Activated CD4-positive, CD25-positive, alpha-beta regulatory T cell treated with anti-CD3 and anti-CD28 coated beads, Interleukin-2, amount 50 U/mL, for 72 hours (primary cell): ENCODE measurements at regions not wholly inside any gene's neighbourhood (a gene's known extent, or its start where the extent isn't known, plus 50 kb on each side); places are given as distances from the start of the nearest gene placed in this dataset.
"Not testable (repeated sequence)": the region's sequence is repeated elsewhere in the genome, so short reads cannot be mapped to it uniquely, and the experiment has no call there.

ENCODE experiments used
- DNase-seq: peaks from one replicate; pipeline ENCODE4 v3.0.0; 2021

GRCh38 chr12:93221841-93222240, 155.9 kb upstream of the NUDT4 start:
- no peak for DNase-seq

DNA sequence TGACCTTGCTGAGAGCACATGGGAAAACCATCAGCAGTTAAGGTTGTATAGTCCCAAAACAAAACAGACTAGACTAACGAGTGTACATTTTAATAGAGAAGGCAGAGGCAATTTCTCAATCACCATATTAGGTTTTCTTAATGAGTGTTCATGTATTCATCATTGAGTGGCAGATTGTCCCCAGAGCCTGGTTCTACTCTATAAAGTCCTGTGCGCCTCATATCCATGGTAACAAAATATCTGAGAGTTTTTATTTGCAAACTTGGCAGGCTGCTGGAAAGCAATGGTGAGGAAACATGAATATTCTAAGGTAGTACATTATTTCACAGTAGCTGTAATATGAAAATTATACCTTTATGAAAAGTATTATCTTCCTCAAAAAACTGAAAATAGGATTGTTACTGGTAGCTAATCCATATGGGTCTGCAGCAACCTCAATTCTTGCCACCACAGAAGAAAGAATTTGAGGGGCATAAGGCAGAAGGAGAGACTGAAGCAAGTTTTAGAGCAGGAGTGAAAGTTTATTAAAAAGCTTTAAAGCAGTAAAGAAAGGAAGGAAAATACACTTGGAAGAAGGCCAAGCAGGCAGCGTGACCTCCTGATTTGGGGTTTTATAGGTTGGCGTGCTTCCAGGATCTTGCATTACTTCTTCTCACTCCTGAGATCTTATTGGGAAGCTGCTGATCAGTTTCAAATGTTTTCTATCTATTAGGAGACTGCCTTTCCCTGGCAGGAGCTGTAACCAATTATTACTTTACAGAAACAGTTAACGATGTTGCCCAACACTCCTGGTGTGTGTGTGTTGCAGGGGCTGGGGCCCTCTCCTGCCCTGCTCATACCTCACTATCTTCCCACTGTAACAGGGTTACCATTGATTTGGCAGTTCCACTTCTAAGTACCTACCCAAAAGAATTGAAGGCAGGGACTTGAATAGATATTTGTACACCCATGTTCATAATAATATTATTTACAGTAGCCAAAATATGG, 154.0 kb upstream of the NUDT4 start:
- DNase-seq: no peak

- DNase-seq: no peak
Measured at GRCh38 chr12:93225094-93225493, 152.6 kb upstream of the NUDT4 start.

GRCh38 chr12:93226361-93226760, 151.4 kb upstream of the NUDT4 start:
- DNase-seq: no peak

DNA sequence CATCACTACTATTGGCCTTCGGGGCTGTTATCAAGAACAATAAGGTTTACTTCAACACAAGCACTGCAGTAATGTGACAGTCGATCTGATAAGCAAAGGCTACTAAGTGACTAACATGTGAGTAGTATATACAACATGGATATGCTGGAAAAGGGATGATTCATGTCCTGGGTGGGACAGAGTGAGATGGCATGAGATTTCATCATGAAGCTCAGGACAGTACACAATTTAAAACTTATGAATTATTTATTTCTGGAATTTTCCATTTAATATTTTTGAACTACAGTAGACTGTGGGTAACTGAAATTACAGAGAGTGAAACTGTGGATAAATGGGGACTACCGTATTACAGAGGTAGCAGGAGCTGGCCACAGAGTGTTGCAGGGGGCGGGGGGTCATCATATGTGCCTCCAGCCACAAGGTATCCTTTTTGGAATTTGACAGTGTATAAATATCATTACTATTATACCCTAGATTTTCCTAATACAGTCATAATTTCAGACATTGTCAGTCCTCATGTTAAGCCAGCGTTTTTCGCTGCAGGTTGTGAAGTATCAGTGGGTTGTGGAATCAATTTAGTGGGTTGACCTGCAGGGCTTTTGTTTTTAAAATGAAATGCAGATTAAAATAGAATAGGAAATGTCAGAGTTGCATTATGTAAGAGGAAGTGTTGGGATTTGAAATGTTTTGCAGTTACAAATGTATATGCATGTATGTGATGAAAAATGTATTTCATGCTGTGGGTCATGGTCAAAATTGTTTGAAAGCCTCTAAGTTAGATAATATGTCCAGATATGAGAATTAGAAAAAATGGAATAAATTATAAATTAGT, 148.0 kb upstream of the NUDT4 start:
- DNase-seq: no peak

- DNase-seq: no peak
Measured at GRCh38 chr12:93230326-93230720, 147.4 kb upstream of the NUDT4 start.

DNA sequence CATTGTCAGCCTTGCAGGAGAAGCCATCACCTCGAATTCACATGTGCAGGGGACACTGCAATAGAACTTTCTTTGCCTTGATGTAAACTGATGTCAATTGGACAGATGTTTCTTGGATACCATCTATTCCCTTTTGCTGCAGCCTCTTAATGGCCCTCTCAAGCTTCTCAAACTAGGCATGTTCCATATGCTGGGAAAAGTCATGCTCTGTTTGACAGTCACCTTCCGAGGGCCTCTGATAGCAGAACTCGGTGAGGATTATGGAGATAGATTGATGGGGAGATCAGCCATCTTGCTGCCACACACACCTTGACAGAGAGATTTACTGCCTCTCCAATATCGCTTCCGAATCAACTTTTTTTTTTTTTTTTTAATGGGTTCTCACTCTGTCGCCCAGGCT, 145.8 kb upstream of the NUDT4 start:
- no peak for DNase-seq

DNA sequence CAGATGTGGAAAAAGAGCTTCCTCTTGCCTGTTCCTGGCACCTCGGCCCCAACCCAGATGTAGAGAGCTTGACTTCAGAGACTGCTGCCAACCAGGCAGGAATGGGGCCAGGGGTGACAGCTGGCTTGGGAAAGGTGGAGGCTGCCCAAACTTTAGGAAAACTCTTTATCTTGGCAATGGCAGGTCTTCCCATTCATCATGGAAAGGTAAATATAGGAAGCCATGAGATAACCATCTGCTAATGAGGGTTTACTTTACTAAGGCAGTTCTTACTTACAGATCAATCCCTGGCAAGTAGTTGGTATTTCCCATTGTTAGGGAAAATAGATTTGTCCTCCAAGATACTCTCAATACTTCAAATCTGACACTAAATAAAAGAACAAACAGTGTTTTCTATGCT, 143.1 kb upstream of the NUDT4 start:
- no peak for DNase-seq

- no peak for DNase-seq
Measured at GRCh38 chr12:93235881-93236280, 141.8 kb upstream of the NUDT4 start.

DNA sequence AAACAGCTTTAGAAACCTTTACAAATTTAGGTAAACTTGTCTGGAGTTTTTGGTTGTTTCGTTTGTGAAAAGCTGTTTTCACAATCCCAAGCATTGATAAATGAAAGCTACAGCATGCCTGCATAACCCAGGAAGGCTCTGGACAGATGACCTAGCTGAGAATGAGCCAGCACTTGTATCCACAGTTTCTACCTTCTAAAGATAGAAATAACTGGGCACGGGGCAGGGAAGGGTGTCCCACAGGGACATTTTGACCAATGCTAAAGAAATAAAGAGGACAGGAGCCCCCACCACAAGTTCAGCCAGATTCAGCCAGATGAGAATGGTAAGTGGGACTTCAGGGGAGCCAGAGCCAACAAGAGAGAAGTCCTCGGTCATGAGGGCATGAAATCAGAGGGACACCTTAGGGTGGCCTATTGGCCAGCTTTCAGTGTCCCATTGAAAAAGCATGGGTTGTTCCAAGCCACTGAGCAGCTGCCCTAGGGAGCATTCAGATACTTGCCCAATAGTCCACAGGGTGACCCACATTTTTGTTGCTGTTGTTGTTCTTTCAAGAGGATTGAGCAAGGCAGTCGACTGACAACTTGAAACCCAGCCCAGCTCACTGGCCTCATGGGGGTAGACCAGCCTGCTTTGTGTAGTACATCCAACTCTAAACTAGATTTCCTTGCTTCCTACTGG, 140.3 kb upstream of the NUDT4 start:
- DNase-seq: no peak

GRCh38 chr12:93238512-93239262, 139.0 kb upstream of the NUDT4 start:
- not testable (repeated sequence) for DNase-seq

- not testable (repeated sequence) for DNase-seq
Measured at GRCh38 chr12:93239789-93240188, 137.9 kb upstream of the NUDT4 start.

DNA sequence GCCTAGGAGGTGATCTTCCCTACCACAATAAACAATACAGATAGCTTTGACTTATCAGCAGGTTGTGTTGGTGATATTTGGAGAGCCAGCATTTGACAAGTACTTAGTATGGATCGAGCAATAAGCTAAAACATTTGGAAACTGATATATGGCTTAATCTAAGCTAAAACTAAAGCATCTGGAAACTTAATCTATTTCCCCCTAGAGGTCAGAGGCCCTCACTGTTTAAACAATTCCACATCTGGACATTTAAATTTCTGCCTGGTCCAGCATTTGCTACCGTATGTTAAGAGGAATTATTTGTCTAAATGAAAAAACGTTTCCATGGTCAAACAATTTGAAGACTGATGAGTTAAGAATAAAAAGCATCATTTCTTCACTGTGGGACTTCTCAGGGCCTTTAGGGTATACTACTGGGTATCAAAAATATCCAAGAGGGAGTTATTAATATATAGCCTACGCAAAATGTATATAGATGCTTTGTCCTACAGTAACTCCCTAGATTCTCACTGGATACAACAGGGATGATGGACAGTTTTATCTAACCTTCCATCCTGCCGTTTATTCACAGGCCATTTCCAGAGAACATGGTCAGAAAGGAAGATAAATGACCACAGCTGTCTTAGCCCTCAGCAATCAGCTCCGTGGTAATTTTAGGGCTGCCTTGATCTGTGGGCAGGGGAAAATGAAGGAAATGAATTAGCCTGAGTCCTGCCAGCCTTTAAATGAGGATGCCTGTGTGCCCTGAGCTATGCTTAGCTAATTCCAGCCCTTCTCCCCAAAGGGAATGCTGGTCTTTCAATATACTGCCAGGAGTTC, 135.4 kb upstream of the NUDT4 start:
- no peak for DNase-seq

- DNase-seq: no peak
Measured at GRCh38 chr12:93243382-93243688, 134.4 kb upstream of the NUDT4 start.

DNA sequence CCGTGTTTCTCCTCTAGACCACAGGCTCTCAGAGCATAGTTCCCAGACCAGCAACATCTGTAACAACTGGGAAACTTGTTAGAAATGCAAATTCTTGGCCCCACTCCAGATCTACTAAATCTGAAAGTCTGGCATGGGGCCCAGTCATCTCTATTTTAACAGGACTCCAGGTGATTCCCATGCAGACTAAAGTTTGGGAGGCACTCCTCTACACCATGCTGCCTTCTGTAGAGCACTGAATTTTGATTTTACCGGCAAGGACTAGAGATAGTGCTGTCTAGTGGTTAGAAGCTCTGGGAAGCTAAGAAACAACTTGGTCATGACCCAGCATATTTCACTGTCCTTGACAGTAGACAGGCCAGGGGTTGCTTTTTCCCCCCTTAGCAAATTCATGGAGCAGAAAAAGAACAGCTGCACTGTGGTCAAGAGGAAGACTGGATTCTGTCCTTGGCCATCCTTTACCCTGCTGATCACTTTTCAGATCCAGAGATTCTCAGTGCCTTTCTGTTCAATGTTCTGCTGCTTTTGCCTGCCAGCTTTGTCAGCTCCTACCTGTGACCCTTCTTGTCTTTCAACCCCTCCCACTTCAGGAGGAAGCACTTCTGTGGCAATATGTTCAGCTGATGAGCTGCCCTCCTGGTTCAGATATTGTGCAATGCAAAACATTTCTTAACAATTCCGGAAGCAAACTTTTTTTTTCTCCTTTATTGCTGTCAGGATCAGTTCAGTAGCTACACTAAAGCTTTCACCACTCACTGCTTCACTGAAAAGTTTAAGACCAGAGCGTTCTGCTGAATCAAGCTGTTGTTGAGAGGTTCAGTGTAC, 133.8 kb upstream of the NUDT4 start:
- DNase-seq: no peak

- DNase-seq: no peak
Measured at GRCh38 chr12:93244514-93245077, 133.1 kb upstream of the NUDT4 start.

DNA sequence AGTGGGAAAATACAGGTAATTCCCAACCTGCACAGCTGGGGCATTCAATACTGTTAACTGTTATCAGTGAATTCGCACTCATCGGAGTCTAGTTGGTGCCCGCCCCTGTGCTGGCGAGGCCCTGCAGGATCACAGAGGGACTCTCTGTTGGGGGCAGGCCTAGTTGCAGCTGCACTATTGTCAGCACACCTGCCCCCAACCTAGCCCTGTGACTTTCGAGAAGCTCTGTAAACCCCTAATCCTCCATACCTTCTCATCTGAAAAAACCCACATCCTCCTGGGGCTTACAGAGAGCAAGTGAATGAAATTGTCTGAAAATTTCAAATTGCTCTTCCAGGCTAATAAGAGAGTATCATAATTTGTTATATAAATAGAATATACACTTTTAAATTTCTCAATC, 132.2 kb upstream of the NUDT4 start:
- peak; percentile 34 for DNase-seq

DNA sequence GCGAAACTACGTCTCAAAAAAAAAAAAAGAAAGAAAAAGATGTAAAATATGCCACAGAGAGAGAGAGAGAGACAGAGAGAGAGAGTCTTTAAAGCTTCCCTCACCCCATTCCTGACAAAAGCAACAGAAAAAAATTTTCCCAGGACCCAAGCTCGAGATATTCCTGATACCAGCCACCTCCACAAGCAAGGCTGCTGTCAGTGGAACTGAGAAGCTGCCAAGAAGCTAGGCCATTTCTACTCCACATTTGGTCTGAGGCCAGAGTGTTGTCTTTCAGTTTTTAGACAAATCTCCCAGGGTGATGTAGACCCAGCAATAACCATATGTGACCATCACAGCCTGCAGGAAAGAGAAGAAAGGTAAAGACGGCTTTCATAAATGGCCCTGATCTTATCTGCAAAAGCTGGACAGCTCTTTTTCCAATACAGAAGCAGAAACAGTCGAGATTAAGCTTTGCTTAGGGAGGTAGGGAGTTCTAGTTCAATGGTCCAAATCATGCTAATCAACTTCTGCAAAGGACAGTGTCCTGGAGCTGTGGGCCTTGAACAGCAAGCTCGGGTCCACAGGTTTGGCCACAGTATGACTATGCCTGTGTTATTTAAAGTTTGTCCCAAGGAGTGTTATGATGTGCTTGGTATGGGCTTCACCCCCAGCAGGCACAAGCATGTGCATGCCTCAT, 130.3 kb upstream of the NUDT4 start:
- no peak for DNase-seq

- no peak for DNase-seq
Measured at GRCh38 chr12:93252221-93252620, 125.5 kb upstream of the NUDT4 start.

DNA sequence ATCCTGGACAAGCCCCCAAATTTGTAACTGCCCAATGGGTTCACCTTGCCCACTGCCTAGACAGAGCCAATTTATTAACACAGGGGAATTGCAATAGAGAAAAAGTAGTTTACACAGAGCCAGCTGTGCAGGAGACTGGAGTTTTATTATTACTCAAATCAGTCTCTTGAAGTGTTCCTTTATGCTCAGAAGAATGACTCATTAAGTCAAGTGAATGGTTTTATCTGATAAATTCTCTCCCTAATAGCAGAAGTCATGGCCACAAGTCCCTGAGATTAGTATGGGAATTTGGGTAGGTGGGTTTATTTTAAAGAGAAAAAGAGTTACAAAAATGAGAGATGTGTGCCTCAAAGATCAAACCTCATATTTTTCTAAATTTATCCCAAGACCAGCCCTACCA, 122.8 kb upstream of the NUDT4 start:
- DNase-seq: no peak
